ENCODE measurements at regions not wholly inside any gene's neighbourhood (a gene's known extent, or its start where the extent isn't known, plus 50 kb on each side); places are given as distances from the start of the nearest gene placed in this dataset.

- Histone ChIP-seq H3K4me3 (no peak overlapping the region), H3K27me3 (ENCODE audit: insufficient read depth, low read depth) (no peaks in the 10 kb centered on the region), H4K20me1 (ENCODE audit: insufficient read depth) (no peaks in the 10 kb centered on the region), H3K4me1 (replicated peaks; ENCODE audit: insufficient read depth) (no peaks in the 10 kb centered on the region), H2AFZ (no peak overlapping the region), H3K4me2 (no peak overlapping the region), H3K9me3 (ENCODE audit: insufficient read depth, low read depth) (no peaks in the 10 kb centered on the region), H3K9me2 (ENCODE audit: insufficient read depth) (no peaks in the 10 kb centered on the region), H3K79me2 (ENCODE audit: low read depth) (no peaks in the 10 kb centered on the region), H3K27ac (no peak overlapping the region), H3K36me3 (ENCODE audit: low read depth) (no peaks in the 10 kb centered on the region), H3F3A (ENCODE audit: insufficient read depth, low read depth) (no peaks in the 10 kb centered on the region)
- DNase-seq = no peak
- intact Hi-C loops (cut with micrococcal nuclease; ENCODE audit: unreplicated experiment) = no loop called here
- no TSS peak for BruUV-seq (replicated peaks)
- ChIA-PET CTCF (no interaction called here), POLR2A (ENCODE audit: unreplicated experiment) (no interaction called here)
- no peak for TF ChIP-seq EZH2 (IDR thresholded peaks at IDR 0.05; ENCODE audit: low read depth)
- TF ChIP-seq, protein P1, sequence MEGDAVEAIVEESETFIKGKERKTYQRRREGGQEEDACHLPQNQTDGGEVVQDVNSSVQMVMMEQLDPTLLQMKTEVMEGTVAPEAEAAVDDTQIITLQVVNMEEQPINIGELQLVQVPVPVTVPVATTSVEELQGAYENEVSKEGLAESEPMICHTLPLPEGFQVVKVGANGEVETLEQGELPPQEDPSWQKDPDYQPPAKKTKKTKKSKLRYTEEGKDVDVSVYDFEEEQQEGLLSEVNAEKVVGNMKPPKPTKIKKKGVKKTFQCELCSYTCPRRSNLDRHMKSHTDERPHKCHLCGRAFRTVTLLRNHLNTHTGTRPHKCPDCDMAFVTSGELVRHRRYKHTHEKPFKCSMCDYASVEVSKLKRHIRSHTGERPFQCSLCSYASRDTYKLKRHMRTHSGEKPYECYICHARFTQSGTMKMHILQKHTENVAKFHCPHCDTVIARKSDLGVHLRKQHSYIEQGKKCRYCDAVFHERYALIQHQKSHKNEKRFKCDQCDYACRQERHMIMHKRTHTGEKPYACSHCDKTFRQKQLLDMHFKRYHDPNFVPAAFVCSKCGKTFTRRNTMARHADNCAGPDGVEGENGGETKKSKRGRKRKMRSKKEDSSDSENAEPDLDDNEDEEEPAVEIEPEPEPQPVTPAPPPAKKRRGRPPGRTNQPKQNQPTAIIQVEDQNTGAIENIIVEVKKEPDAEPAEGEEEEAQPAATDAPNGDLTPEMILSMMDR (conservative IDR thresholded peaks at IDR 0.05) = no peak
Measured at GRCh38 chr6:60679175-60679574, 1606.8 kb downstream of the KHDRBS2 start.

DNA sequence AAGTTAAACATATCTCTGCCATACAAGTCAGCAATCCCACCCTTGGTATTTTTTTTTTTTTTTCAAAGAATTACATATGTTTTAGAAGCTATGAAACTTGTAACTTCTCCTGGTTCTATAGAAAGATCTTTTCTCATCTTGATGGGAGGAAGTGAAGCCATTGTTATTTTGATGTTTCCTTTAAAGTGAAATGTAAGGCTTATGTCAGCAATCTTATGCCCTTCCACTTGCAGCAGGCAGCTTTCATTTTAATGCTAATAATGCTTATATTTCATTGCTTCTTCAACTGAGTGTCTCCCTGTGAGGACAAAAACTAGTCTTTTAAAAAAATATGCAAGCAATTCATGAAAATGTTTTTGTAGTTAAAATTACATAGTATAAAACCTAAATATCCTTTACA is 1614.7 kb downstream of the KHDRBS2 start:
- intact Hi-C loops (cut with micrococcal nuclease; ENCODE audit: unreplicated experiment) = no loop called here
- Histone ChIP-seq H3K27ac (no peak overlapping the region), H4K20me1 (ENCODE audit: insufficient read depth) (no peaks in the 10 kb centered on the region), H3K27me3 (ENCODE audit: insufficient read depth, low read depth) (no peaks in the 10 kb centered on the region), H3K36me3 (ENCODE audit: low read depth) (no peaks in the 10 kb centered on the region), H2AFZ (no peak overlapping the region), H3K4me3 (no peak overlapping the region), H3K4me1 (replicated peaks; ENCODE audit: insufficient read depth) (no peaks in the 10 kb centered on the region), H3K9me3 (ENCODE audit: insufficient read depth, low read depth) (no peaks in the 10 kb centered on the region), H3K79me2 (ENCODE audit: low read depth) (no peaks in the 10 kb centered on the region), H3K9me2 (ENCODE audit: insufficient read depth) (no peaks in the 10 kb centered on the region), H3K4me2 (no peak overlapping the region), H3F3A (ENCODE audit: insufficient read depth, low read depth) (no peaks in the 10 kb centered on the region)
- CTCF ChIA-PET = no interaction called here
- no TSS peak for BruUV-seq (replicated peaks)
- TF ChIP-seq, protein P1 (conservative IDR thresholded peaks at IDR 0.05) = no peak
- no peak for TF ChIP-seq EZH2 (IDR thresholded peaks at IDR 0.05; ENCODE audit: low read depth)
- POLR2A ChIA-PET (ENCODE audit: unreplicated experiment) = no interaction called here
- DNase-seq = no peak

DNA sequence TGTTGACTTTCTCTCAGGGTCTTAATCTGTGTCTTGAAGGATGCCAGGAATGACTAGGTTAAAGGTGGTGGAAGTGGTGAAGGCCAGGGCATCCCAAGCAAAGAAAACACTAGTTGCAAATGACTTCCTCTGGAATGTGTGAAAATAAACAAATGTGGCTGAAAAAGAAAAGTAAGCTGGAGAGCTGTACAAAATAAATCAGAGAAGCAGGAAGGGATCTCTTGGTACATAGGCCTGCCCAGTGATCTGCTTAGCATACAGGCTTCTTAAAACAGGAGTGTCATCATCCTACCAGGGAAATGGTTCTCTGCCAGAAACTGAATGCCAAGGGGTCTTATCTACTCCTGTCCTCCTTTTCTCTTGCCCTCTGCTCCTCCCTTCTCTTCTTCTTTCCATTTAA is 1616.0 kb downstream of the KHDRBS2 start:
- POLR2A ChIA-PET (ENCODE audit: unreplicated experiment) = no interaction called here
- H3K4me3 ChIP-seq = no peak overlapping the region
- H3F3A ChIP-seq (ENCODE audit: insufficient read depth, low read depth) = no peaks in the 10 kb centered on the region
- H3K36me3 ChIP-seq (ENCODE audit: low read depth) = no peaks in the 10 kb centered on the region
- no TSS peak for BruUV-seq (replicated peaks)
- H3K4me2 ChIP-seq = no peak overlapping the region
- no peaks in the 10 kb centered on the region for H3K79me2 ChIP-seq (ENCODE audit: low read depth)
- H3K9me3 ChIP-seq (ENCODE audit: insufficient read depth, low read depth) = no peaks in the 10 kb centered on the region
- no peak overlapping the region for H3K27ac ChIP-seq
- H2AFZ ChIP-seq = no peak overlapping the region
- no peaks in the 10 kb centered on the region for H3K27me3 ChIP-seq (ENCODE audit: insufficient read depth, low read depth)
- no peaks in the 10 kb centered on the region for H3K4me1 ChIP-seq (replicated peaks; ENCODE audit: insufficient read depth)
- no peaks in the 10 kb centered on the region for H4K20me1 ChIP-seq (ENCODE audit: insufficient read depth)
- CTCF ChIA-PET = no interaction called here
- no peak for DNase-seq
- no peaks in the 10 kb centered on the region for H3K9me2 ChIP-seq (ENCODE audit: insufficient read depth)
- intact Hi-C loops (cut with micrococcal nuclease; ENCODE audit: unreplicated experiment) = no loop called here
- TF ChIP-seq, protein P1 (conservative IDR thresholded peaks at IDR 0.05) = no peak
- no peak for TF ChIP-seq EZH2 (IDR thresholded peaks at IDR 0.05; ENCODE audit: low read depth)

Measured in PC-9 (cell line).